ENCODE measurements at regions not wholly inside any gene's neighbourhood (a gene's known extent, or its start where the extent isn't known, plus 50 kb on each side); places are given as distances from the start of the nearest gene placed in this dataset.

DNA sequence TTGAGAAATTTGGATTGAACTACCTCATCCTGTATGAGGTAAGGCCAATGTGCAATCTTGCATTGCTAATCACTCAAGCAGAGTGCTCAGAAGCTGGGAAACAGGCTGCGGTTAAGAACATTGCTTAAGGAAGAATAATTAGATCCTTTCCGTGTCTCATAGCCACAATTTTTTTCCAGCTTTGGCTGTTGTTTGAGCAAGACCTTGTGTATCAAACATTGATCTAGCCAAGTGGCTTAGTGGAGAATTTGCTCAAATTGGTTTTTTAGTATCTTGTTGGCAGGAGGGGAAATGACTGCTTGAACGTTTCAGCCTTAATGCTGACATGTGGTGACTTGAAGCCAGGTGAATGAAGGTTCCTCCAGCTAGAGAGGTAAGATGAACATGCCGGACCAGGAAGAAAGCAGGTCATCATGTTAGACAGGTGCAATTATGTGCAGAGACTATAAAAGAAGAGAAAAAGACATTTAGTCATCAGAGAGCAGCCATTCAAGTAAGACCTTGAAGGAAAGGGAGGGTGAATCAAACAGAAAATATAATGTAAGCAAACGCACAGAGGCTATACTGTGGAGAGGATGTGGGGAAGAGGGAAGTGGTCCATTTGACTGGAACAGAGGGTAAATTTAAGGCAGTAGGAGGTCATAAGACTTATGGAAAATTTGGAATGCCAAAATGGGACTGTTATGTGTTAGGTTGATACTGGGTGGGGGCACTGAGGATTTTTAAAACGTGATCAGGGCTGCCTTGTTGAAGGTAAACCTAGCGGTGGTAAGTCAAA is 98.9 kb upstream of the CYP1B1 start:
- TF ChIP-seq EZH2 (IDR thresholded peaks at IDR 0.05; ENCODE audit: low read depth, unreplicated experiment) (no peak), ZNF331 (CRISPR knock-in tag; IDR thresholded peaks at IDR 0.05; ENCODE audit: low read depth) (no peak), CTCF (conservative IDR thresholded peaks at IDR 0.05; ENCODE audit: low read depth in 2 of 2) (no peak)

Measured in GM23338 (cell line).